ENCODE measurements at regions not wholly inside any gene's neighbourhood (a gene's known extent, or its start where the extent isn't known, plus 50 kb on each side); places are given as distances from the start of the nearest gene placed in this dataset.

DNA sequence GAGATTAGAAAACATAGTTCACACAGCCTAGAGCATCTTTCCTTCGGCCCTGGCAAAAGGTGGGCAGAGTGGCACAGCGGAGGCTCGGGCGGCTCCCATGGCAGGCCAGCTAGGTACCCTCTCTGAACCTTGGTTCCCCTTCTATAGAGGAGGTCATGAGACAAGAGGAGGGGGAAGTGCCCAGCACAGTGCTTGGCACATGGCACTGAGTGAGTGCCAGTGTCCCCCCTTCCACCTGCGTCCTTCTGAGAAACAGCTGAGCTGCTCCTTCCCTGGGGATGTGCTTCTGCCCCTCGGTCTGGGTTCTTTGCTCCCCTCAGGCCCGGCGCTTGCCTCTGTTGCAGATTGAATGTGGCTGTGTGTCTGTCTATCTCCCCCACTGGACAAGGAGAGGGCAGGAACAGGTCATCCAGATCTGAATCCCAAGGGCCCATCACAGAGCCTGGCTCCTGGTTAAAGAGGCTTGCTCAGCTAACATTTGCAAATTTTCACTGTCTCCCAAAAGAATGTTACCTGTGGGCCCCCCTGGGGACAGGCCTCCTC lies 165.6 kb downstream of the USP12 start:
- intact Hi-C loops (cut with micrococcal nuclease; ENCODE audit: unreplicated experiment) = no loop called here
- ChIA-PET CTCF (interaction anchor here (0.6 kb wide), 1 partner anchor 59 kb away, joined by 9 read pairs; no protein-coding TSS in a partner anchor), POLR2A (no interaction called here)
- no peaks in the 10 kb centered on the region for H3K9me3 ChIP-seq
- DNase-seq = no peak
- no peak overlapping the region for H3K4me3 ChIP-seq (ENCODE audit: low read depth, low read length)
- no peak overlapping the region for H3K27ac Mint-ChIP-seq (ENCODE audit: unreplicated experiment)
- TF ChIP-seq, protein P1, sequence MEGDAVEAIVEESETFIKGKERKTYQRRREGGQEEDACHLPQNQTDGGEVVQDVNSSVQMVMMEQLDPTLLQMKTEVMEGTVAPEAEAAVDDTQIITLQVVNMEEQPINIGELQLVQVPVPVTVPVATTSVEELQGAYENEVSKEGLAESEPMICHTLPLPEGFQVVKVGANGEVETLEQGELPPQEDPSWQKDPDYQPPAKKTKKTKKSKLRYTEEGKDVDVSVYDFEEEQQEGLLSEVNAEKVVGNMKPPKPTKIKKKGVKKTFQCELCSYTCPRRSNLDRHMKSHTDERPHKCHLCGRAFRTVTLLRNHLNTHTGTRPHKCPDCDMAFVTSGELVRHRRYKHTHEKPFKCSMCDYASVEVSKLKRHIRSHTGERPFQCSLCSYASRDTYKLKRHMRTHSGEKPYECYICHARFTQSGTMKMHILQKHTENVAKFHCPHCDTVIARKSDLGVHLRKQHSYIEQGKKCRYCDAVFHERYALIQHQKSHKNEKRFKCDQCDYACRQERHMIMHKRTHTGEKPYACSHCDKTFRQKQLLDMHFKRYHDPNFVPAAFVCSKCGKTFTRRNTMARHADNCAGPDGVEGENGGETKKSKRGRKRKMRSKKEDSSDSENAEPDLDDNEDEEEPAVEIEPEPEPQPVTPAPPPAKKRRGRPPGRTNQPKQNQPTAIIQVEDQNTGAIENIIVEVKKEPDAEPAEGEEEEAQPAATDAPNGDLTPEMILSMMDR (IDR thresholded peaks at IDR 0.05; ENCODE audit: insufficient read depth in 1 of 2, low read depth in 1 of 2, low read length in 1 of 2, severe bottlenecking in 1 of 2, unreplicated experiment in 1 of 2) = no peak
- H3K9me3 Mint-ChIP-seq (ENCODE audit: unreplicated experiment) = no peaks in the 10 kb centered on the region
- no peak overlapping the region for H3K4me3 Mint-ChIP-seq (ENCODE audit: unreplicated experiment)
- H3K4me1 Mint-ChIP-seq (ENCODE audit: low read depth, unreplicated experiment) = no peaks in the 10 kb centered on the region
- no peaks in the 10 kb centered on the region for H3K36me3 ChIP-seq (ENCODE audit: control insufficient read depth, insufficient read depth, low read length)
- BruUV-seq (replicated peaks) = no TSS peak
- H3K36me3 Mint-ChIP-seq (ENCODE audit: insufficient read depth, unreplicated experiment) = no peaks in the 10 kb centered on the region
- H3K27me3 Mint-ChIP-seq (ENCODE audit: insufficient read depth, unreplicated experiment) = no peaks in the 10 kb centered on the region
- H3K4me1 ChIP-seq = no peaks in the 10 kb centered on the region
- no peaks in the 10 kb centered on the region for H3K27me3 ChIP-seq (replicated peaks; ENCODE audit: control insufficient read depth, insufficient read depth, low read length)

DNA sequence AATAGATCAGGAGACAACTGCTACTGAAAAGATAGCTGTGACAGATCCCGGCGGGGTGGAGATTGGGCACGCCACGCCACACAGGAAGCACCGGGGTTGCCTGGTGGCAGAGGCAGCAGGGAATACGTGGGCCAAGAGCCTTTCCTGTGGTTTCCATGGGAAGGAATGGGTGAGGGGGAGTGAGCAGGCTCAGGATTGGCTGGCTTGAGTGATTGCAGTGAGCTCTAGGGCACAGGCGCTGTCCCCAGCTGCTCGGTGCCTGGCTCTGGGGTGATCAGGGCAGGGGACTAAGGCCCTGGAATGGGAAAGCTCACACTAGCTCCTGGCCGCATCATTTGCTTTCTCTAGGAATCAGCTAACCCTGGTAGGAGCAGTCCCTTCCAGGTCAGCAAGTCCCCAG lies 166.1 kb downstream of the USP12 start:
- TF ChIP-seq, protein P1 (IDR thresholded peaks at IDR 0.05; ENCODE audit: insufficient read depth in 1 of 2, low read depth in 1 of 2, low read length in 1 of 2, severe bottlenecking in 1 of 2, unreplicated experiment in 1 of 2) = no peak
- no peak overlapping the region for H3K4me3 ChIP-seq (ENCODE audit: low read depth, low read length)
- no peaks in the 10 kb centered on the region for H3K4me1 ChIP-seq
- H3K27me3 ChIP-seq (replicated peaks; ENCODE audit: control insufficient read depth, insufficient read depth, low read length) = no peaks in the 10 kb centered on the region
- Mint-ChIP-seq H3K4me1 (ENCODE audit: low read depth, unreplicated experiment) (no peaks in the 10 kb centered on the region), H3K27me3 (ENCODE audit: insufficient read depth, unreplicated experiment) (no peaks in the 10 kb centered on the region), H3K36me3 (ENCODE audit: insufficient read depth, unreplicated experiment) (no peaks in the 10 kb centered on the region), H3K27ac (ENCODE audit: unreplicated experiment) (no peak overlapping the region), H3K4me3 (ENCODE audit: unreplicated experiment) (no peak overlapping the region), H3K9me3 (ENCODE audit: unreplicated experiment) (no peaks in the 10 kb centered on the region)
- CTCF ChIA-PET = interaction anchor here (0.6 kb wide), 1 partner anchor 357 kb away, joined by 9 read pairs; no protein-coding TSS in a partner anchor
- no peak for DNase-seq
- no TSS peak for BruUV-seq (replicated peaks)
- no peaks in the 10 kb centered on the region for H3K36me3 ChIP-seq (ENCODE audit: control insufficient read depth, insufficient read depth, low read length)
- intact Hi-C loops (cut with micrococcal nuclease; ENCODE audit: unreplicated experiment) = no loop called here
- POLR2A ChIA-PET = no interaction called here
- no peaks in the 10 kb centered on the region for H3K9me3 ChIP-seq

DNA sequence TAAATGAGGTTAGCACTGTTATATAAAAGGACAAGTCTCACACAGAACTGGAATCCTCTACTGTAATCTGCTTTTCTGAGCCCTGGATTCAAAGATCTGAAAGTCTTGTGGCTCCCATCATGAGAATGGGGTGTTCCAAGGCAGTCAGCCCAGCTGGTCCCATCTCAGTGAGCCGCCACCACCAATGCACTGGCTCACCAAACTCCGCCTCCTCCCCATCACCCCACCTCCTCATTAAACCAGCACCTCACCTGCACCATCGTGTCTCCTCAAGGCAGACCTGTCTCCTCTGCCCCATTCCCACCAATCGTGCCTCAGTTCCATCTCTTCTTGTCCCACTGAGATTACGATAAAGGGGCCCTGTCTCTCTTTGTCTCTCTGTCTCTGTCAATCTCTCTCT lies 166.7 kb downstream of the USP12 start:
- no peaks in the 10 kb centered on the region for H3K27me3 ChIP-seq (replicated peaks; ENCODE audit: control insufficient read depth, insufficient read depth, low read length)
- H3K36me3 ChIP-seq (ENCODE audit: control insufficient read depth, insufficient read depth, low read length) = no peaks in the 10 kb centered on the region
- no peaks in the 10 kb centered on the region for H3K4me1 ChIP-seq
- TF ChIP-seq, protein P1 (IDR thresholded peaks at IDR 0.05; ENCODE audit: insufficient read depth in 1 of 2, low read depth in 1 of 2, low read length in 1 of 2, severe bottlenecking in 1 of 2, unreplicated experiment in 1 of 2) = no peak
- no peak overlapping the region for H3K4me3 ChIP-seq (ENCODE audit: low read depth, low read length)
- Mint-ChIP-seq H3K9me3 (ENCODE audit: unreplicated experiment) (no peaks in the 10 kb centered on the region), H3K27me3 (ENCODE audit: insufficient read depth, unreplicated experiment) (no peaks in the 10 kb centered on the region), H3K4me3 (ENCODE audit: unreplicated experiment) (no peak overlapping the region), H3K4me1 (ENCODE audit: low read depth, unreplicated experiment) (no peaks in the 10 kb centered on the region), H3K36me3 (ENCODE audit: insufficient read depth, unreplicated experiment) (no peaks in the 10 kb centered on the region), H3K27ac (ENCODE audit: unreplicated experiment) (no peak overlapping the region)
- no peaks in the 10 kb centered on the region for H3K9me3 ChIP-seq
- POLR2A ChIA-PET = no interaction called here
- no peak for DNase-seq
- CTCF ChIA-PET = no interaction called here
- intact Hi-C loops (cut with micrococcal nuclease; ENCODE audit: unreplicated experiment) = no loop called here
- no TSS peak for BruUV-seq (replicated peaks)
